ENCODE measurements at regions not wholly inside any gene's neighbourhood (a gene's known extent, or its start where the extent isn't known, plus 50 kb on each side); places are given as distances from the start of the nearest gene placed in this dataset.
"Not testable (repeated sequence)": the region's sequence is repeated elsewhere in the genome, so short reads cannot be mapped to it uniquely, and the experiment has no call there.

DNA sequence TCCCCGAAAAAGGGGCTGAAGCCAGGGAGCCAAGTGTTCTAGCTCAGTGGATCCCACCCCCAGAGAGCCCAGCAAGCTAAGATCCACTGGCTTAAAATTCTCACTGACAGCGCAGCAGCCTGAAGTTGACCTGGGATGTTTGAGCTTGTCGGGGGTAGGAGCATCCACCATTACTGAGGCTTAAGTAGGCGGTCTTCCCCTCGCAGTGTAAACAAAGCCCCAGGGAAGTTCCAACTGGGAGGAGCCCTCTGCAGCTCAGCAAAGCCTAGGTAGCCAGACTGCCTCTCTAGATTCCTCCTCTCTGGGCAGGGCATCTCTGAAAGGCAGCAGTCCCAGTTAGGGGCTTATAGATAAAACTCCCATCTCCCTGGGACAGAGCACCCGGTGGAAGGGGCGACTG lies 56.8 kb upstream of the FGF16 start:
- not testable (repeated sequence) for TF ChIP-seq EGR1 (IDR thresholded peaks at IDR 0.05; ENCODE audit: low read depth); EZH2 (IDR thresholded peaks at IDR 0.05); YY1 (IDR thresholded peaks at IDR 0.05; ENCODE audit: extremely low read depth, insufficient replicate concordance, low read depth, low read length)
